SK-N-SH treated with all-trans-retinoic acid at 6 μM for 48 hours (cell line): ENCODE measurements at regions not wholly inside any gene's neighbourhood (a gene's known extent, or its start where the extent isn't known, plus 50 kb on each side); places are given as distances from the start of the nearest gene placed in this dataset.

Source experiments
- ATAC-seq: fragments of 200-7000 bp; cut with Tn5 transposase; 3 replicates; pipeline ENCODE4 v1.9.1; 2020; ENCODE audit warnings: mild to moderate bottlenecking, moderate library complexity
- ARNTL ChIP-seq: fragments of 450-650 bp; formaldehyde crosslinking; IDR thresholded peaks from 2 replicates; pipeline ENCODE4 v1.5.0; 2020; ENCODE audit warnings: low read depth, mild to moderate bottlenecking, moderate library complexity, borderline replicate concordance
- BACH2 ChIP-seq: fragments of 250-450 bp; sonication (Bioruptor Pico); IDR thresholded peaks from 2 replicates; pipeline ENCODE4 v1.9.0; 2021; ENCODE audit warnings: mild to moderate bottlenecking, borderline replicate concordance
- CSDC2 ChIP-seq: fragments of 250-450 bp; sonication (Bioruptor Pico); IDR thresholded peaks from 2 replicates; pipeline ENCODE4 v1.5.0; 2020; ENCODE audit warnings: mild to moderate bottlenecking, moderate library complexity
- ESRRG ChIP-seq: fragments of 250-450 bp; sonication (Bioruptor Pico); IDR thresholded peaks from 2 replicates; pipeline ENCODE4 v1.6.1; 2021; ENCODE audit warnings: mild to moderate bottlenecking
- GLIS3 ChIP-seq: fragments of 250-450 bp; sonication (Bioruptor Pico); IDR thresholded peaks from 2 replicates; pipeline ENCODE4 v1.5.0; 2020; ENCODE audit warnings: mild to moderate bottlenecking, moderate library complexity
- ISL1 ChIP-seq: fragments of 250-450 bp; sonication (Bioruptor Pico); IDR thresholded peaks from 2 replicates; pipeline ENCODE4 v2.1.2; 2022; ENCODE audit warnings: mild to moderate bottlenecking, moderate library complexity
- PPARA ChIP-seq: fragments of 250-450 bp; sonication (Bioruptor Pico); IDR thresholded peaks from 2 replicates; pipeline ENCODE4 v1.5.0; 2020; ENCODE audit warnings: mild to moderate bottlenecking, borderline replicate concordance
- RARB ChIP-seq: fragments of 250-450 bp; sonication (Bioruptor Pico); IDR thresholded peaks from 2 replicates; pipeline ENCODE4 v1.8.0; 2021; ENCODE audit warnings: mild to moderate bottlenecking, moderate library complexity
- SNAI2 ChIP-seq: fragments of 250-450 bp; sonication (Bioruptor Pico); IDR thresholded peaks from 2 replicates; pipeline ENCODE4 v1.5.0; 2020; ENCODE audit warnings: mild to moderate bottlenecking, moderate library complexity
- TCF4 ChIP-seq: fragments of 250-450 bp; sonication (Bioruptor Pico); IDR thresholded peaks from 2 replicates; pipeline ENCODE4 v1.8.0; 2021; ENCODE audit warnings: mild to moderate bottlenecking, moderate library complexity, borderline replicate concordance
- TOX ChIP-seq: fragments of 250-450 bp; sonication (Bioruptor Pico); IDR thresholded peaks from 2 replicates; pipeline ENCODE4 v1.8.0; 2021; ENCODE audit warnings: mild to moderate bottlenecking, moderate library complexity, borderline replicate concordance
- ZFP3 ChIP-seq: fragments of 250-450 bp; sonication (Bioruptor Pico); IDR thresholded peaks from 2 replicates; pipeline ENCODE4 v1.5.0; 2020; ENCODE audit warnings: mild to moderate bottlenecking, moderate library complexity
- ZFP30 ChIP-seq: fragments of 450-650 bp; formaldehyde crosslinking; IDR thresholded peaks from 2 replicates; pipeline ENCODE4 v1.5.0; 2022; ENCODE audit warnings: mild to moderate bottlenecking, moderate library complexity
- ZNF565 ChIP-seq: fragments of 450-650 bp; formaldehyde crosslinking; conservative IDR thresholded peaks from 2 replicates; pipeline ENCODE4 v1.5.0; 2020; ENCODE audit warnings: low read depth, mild to moderate bottlenecking, moderate library complexity
- ZNF70 ChIP-seq: fragments of 450-650 bp; formaldehyde crosslinking; IDR thresholded peaks from 2 replicates; pipeline ENCODE4 v1.5.0; 2020; ENCODE audit warnings: mild to moderate bottlenecking, moderate library complexity
- ZNF8 ChIP-seq: fragments of 450-650 bp; formaldehyde crosslinking; IDR thresholded peaks from 2 replicates; pipeline ENCODE4 v1.5.0; 2020; ENCODE audit warnings: mild to moderate bottlenecking, moderate library complexity
- TF ChIP-seq, protein P1 (sequence below): fragments of 250-450 bp; sonication (Bioruptor Pico); IDR thresholded peaks from 2 replicates; pipeline ENCODE4 v1.5.0; 2020; ENCODE audit warnings: mild to moderate bottlenecking, moderate library complexity
- TF ChIP-seq, protein P2 (sequence below): fragments of 250-450 bp; sonication (Bioruptor Pico); IDR thresholded peaks from 2 replicates; pipeline ENCODE4 v1.8.0; 2020; ENCODE audit warnings: mild to moderate bottlenecking, moderate library complexity, borderline replicate concordance
- TF ChIP-seq, protein P3 (sequence below): fragments of 250-450 bp; sonication (Bioruptor Pico); IDR thresholded peaks from 2 replicates; pipeline ENCODE4 v1.5.1; 2021; ENCODE audit warnings: mild to moderate bottlenecking, moderate library complexity
- TF ChIP-seq, protein P4 (sequence below): fragments of 250-450 bp; sonication (Bioruptor Pico); IDR thresholded peaks from 2 replicates; pipeline ENCODE4 v1.8.0; 2021; ENCODE audit warnings: low read depth, mild to moderate bottlenecking, moderate library complexity, borderline replicate concordance
- TF ChIP-seq, protein P5 (sequence below): fragments of 250-450 bp; sonication (Bioruptor Pico); IDR thresholded peaks from 2 replicates; pipeline ENCODE4 v1.5.1; 2020; ENCODE audit warnings: low read depth, mild to moderate bottlenecking, moderate library complexity

DNA sequence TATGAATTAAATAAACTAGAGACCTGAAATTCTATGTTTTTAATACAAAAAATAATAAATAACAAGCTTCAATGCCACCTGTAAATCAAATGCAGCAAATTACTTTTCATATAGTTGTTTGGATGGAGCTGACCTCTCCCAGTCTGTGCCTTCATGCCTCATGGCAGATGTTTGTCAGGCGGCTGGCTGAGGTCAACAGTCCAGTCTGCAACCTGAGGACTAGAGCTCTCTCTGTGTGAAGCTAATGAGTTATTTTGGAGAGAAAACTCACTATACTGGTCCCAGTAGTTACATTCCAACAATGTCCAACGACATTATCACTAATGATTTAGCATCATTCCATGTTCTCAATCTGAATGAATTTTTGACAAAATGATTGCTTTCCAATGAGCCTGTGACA lies 746.2 kb upstream of the POM121L12 start:
- TF ChIP-seq SNAI2 (no peak), ISL1 (CRISPR knock-in tag) (no peak), ESRRG (no peak), ZNF565 (CRISPR knock-in tag) (no peak), RARB (CRISPR knock-in tag) (no peak), GLIS3 (CRISPR knock-in tag) (no peak)
- TF ChIP-seq, protein P1, sequence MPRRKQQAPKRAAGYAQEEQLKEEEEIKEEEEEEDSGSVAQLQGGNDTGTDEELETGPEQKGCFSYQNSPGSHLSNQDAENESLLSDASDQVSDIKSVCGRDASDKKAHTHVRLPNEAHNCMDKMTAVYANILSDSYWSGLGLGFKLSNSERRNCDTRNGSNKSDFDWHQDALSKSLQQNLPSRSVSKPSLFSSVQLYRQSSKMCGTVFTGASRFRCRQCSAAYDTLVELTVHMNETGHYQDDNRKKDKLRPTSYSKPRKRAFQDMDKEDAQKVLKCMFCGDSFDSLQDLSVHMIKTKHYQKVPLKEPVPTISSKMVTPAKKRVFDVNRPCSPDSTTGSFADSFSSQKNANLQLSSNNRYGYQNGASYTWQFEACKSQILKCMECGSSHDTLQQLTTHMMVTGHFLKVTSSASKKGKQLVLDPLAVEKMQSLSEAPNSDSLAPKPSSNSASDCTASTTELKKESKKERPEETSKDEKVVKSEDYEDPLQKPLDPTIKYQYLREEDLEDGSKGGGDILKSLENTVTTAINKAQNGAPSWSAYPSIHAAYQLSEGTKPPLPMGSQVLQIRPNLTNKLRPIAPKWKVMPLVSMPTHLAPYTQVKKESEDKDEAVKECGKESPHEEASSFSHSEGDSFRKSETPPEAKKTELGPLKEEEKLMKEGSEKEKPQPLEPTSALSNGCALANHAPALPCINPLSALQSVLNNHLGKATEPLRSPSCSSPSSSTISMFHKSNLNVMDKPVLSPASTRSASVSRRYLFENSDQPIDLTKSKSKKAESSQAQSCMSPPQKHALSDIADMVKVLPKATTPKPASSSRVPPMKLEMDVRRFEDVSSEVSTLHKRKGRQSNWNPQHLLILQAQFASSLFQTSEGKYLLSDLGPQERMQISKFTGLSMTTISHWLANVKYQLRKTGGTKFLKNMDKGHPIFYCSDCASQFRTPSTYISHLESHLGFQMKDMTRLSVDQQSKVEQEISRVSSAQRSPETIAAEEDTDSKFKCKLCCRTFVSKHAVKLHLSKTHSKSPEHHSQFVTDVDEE = no peak
- ATAC-seq = no peak

DNA sequence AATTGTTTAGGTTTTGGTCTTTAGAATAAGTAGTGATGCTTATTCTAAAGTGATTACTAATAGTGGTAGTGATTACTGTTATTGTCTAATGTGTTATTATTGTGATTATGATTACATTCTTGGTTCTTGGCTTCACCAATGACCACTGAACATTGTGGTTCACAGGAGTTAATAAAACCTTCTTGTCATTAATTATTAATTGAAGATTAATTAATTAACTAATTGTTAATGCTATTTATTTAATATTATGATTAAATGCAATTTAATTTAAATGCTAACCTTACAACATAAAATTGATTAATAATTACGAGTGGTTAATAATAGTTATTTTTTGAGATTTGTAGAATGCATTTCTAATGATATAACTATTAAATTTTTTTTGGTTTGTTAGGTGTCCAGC lies 747.7 kb upstream of the POM121L12 start:
- TF ChIP-seq, protein P2, sequence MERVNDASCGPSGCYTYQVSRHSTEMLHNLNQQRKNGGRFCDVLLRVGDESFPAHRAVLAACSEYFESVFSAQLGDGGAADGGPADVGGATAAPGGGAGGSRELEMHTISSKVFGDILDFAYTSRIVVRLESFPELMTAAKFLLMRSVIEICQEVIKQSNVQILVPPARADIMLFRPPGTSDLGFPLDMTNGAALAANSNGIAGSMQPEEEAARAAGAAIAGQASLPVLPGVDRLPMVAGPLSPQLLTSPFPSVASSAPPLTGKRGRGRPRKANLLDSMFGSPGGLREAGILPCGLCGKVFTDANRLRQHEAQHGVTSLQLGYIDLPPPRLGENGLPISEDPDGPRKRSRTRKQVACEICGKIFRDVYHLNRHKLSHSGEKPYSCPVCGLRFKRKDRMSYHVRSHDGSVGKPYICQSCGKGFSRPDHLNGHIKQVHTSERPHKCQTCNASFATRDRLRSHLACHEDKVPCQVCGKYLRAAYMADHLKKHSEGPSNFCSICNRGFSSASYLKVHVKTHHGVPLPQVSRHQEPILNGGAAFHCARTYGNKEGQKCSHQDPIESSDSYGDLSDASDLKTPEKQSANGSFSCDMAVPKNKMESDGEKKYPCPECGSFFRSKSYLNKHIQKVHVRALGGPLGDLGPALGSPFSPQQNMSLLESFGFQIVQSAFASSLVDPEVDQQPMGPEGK = no peak
- TF ChIP-seq GLIS3 (CRISPR knock-in tag) (no peak), BACH2 (CRISPR knock-in tag) (no peak), TCF4 (CRISPR knock-in tag) (no peak), ZFP3 (CRISPR knock-in tag) (no peak), ZNF8 (CRISPR knock-in tag) (no peak)
- no peak for ATAC-seq

DNA sequence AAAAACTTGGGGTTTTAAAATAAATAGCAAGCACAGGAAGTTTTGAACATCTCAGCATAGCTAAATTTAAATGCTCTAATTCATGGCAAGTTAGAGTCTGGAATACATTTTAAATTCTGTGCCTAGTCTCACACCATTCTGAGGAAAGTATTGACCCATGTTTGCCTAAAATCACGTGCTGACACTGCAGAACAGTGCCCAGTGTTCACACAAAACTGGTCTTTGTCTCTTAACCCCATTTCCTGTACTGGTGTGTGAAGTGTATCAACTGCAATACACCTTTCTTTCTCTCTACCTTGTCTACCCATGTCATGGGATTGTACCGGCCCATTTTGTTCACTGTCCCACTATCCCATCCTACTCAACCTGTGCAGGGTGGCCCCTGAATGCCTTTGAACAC lies 749.7 kb upstream of the POM121L12 start:
- no peak for ATAC-seq

More for the DNA sequence above, 749.7 kb upstream of the POM121L12 start:
- TF ChIP-seq CSDC2 (CRISPR knock-in tag) (no peak), ESRRG (no peak), TCF4 (CRISPR knock-in tag) (no peak), RARB (CRISPR knock-in tag) (no peak), PPARA (CRISPR knock-in tag) (no peak), ARNTL (CRISPR knock-in tag) (no peak), ZNF565 (CRISPR knock-in tag) (no peak), ZNF8 (CRISPR knock-in tag) (no peak), SNAI2 (no peak), TOX (CRISPR knock-in tag) (no peak), ZNF70 (CRISPR knock-in tag) (no peak), ZFP3 (CRISPR knock-in tag) (no peak), ISL1 (CRISPR knock-in tag) (no peak), BACH2 (CRISPR knock-in tag) (no peak), ZFP30 (CRISPR knock-in tag) (no peak)
- TF ChIP-seq, protein P3, sequence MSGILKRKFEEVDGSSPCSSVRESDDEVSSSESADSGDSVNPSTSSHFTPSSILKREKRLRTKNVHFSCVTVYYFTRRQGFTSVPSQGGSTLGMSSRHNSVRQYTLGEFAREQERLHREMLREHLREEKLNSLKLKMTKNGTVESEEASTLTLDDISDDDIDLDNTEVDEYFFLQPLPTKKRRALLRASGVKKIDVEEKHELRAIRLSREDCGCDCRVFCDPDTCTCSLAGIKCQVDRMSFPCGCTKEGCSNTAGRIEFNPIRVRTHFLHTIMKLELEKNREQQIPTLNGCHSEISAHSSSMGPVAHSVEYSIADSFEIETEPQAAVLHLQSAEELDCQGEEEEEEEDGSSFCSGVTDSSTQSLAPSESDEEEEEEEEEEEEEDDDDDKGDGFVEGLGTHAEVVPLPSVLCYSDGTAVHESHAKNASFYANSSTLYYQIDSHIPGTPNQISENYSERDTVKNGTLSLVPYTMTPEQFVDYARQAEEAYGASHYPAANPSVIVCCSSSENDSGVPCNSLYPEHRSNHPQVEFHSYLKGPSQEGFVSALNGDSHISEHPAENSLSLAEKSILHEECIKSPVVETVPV (CRISPR knock-in tag) = no peak
- TF ChIP-seq, protein P1 = no peak
- TF ChIP-seq, protein P4, sequence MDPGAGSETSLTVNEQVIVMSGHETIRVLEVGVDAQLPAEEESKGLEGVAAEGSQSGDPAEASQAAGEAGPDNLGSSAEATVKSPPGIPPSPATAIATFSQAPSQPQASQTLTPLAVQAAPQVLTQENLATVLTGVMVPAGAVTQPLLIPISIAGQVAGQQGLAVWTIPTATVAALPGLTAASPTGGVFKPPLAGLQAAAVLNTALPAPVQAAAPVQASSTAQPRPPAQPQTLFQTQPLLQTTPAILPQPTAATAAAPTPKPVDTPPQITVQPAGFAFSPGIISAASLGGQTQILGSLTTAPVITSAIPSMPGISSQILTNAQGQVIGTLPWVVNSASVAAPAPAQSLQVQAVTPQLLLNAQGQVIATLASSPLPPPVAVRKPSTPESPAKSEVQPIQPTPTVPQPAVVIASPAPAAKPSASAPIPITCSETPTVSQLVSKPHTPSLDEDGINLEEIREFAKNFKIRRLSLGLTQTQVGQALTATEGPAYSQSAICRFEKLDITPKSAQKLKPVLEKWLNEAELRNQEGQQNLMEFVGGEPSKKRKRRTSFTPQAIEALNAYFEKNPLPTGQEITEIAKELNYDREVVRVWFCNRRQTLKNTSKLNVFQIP (CRISPR knock-in tag) = no peak
- TF ChIP-seq, protein P5, sequence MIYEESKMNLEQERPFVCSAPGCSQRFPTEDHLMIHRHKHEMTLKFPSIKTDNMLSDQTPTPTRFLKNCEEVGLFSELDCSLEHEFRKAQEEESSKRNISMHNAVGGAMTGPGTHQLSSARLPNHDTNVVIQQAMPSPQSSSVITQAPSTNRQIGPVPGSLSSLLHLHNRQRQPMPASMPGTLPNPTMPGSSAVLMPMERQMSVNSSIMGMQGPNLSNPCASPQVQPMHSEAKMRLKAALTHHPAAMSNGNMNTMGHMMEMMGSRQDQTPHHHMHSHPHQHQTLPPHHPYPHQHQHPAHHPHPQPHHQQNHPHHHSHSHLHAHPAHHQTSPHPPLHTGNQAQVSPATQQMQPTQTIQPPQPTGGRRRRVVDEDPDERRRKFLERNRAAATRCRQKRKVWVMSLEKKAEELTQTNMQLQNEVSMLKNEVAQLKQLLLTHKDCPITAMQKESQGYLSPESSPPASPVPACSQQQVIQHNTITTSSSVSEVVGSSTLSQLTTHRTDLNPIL = no peak
- TF ChIP-seq, protein P2 = no peak
